MM.1S (cell line): ENCODE measurements at regions not wholly inside any gene's neighbourhood (a gene's known extent, or its start where the extent isn't known, plus 50 kb on each side); places are given as distances from the start of the nearest gene placed in this dataset.

Source experiments
- EZH2phosphoT487 ChIP-seq: fragments of 300-600 bp; sonication (generic); IDR thresholded peaks from 2 replicates; pipeline ENCODE4 v1.6.1; 2018; ENCODE audit warnings: antibody characterized with exemption, low read length
- TF ChIP-seq, protein P1 (sequence below): fragments of 300-600 bp; sonication (generic); IDR thresholded peaks from 2 replicates; pipeline ENCODE4 v1.5.1; 2016; ENCODE audit warnings: antibody characterized with exemption, low read length, mixed read lengths

DNA sequence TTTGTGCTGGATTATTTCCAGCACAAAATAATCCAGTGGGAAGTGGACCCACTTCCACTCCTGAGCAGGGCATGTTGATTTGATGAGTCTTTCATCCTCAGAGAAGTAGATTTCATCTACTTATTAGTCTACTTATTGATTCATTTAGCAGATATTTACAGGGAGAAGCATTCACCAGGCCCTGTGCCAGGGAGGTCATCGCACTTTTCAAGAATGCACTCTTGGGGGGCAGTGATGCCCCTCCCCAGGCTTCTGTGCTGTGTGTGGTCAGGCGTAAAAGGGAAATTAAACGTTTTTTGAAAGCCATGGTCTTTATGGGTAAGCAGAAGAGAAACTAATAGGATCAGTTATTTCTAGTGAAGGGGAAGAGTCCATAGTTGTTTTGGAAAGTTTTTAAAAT, 610.7 kb upstream of the TMEM132C start:
- TF ChIP-seq, protein P1, sequence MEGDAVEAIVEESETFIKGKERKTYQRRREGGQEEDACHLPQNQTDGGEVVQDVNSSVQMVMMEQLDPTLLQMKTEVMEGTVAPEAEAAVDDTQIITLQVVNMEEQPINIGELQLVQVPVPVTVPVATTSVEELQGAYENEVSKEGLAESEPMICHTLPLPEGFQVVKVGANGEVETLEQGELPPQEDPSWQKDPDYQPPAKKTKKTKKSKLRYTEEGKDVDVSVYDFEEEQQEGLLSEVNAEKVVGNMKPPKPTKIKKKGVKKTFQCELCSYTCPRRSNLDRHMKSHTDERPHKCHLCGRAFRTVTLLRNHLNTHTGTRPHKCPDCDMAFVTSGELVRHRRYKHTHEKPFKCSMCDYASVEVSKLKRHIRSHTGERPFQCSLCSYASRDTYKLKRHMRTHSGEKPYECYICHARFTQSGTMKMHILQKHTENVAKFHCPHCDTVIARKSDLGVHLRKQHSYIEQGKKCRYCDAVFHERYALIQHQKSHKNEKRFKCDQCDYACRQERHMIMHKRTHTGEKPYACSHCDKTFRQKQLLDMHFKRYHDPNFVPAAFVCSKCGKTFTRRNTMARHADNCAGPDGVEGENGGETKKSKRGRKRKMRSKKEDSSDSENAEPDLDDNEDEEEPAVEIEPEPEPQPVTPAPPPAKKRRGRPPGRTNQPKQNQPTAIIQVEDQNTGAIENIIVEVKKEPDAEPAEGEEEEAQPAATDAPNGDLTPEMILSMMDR, result no peak
- no peak for TF ChIP-seq EZH2phosphoT487
